ENCODE measurements at regions not wholly inside any gene's neighbourhood (a gene's known extent, or its start where the extent isn't known, plus 50 kb on each side); places are given as distances from the start of the nearest gene placed in this dataset.

DNA sequence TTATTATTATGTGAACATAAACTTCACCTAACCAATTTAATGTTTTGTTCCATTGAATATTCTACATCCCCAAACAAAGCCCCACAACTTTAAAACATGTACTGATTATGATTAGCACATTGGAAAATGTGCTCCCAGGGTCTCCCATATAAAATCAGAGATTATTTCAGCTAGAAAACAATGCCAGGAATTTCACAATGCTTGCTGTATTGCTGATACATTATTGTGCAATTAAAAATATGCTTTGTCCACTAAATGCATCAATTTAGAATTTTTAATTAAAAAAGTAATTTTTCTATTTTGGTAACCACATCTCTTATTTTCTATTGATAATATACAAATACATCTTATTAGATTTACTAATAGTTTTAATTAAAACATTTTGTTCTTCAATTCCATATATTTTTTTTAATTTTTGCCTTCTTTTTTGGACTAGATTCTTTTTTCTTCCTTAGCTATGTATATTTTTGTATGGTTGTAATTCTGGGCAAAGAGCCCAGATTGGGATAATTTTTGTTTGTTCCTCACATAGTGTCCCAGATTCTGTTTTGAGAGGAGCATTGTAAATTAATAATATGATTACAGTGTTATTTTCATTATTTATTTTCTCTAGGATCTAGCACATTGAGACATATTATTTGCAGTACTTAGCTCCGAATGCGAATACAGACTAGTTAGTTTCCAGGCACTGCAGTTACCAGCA lies 241.5 kb upstream of the CDH18 start:
- in situ Hi-C loops (cut with HindIII; ENCODE audit: low sequenced_read_pairs), result no loop called here
- TF ChIP-seq, protein P1, sequence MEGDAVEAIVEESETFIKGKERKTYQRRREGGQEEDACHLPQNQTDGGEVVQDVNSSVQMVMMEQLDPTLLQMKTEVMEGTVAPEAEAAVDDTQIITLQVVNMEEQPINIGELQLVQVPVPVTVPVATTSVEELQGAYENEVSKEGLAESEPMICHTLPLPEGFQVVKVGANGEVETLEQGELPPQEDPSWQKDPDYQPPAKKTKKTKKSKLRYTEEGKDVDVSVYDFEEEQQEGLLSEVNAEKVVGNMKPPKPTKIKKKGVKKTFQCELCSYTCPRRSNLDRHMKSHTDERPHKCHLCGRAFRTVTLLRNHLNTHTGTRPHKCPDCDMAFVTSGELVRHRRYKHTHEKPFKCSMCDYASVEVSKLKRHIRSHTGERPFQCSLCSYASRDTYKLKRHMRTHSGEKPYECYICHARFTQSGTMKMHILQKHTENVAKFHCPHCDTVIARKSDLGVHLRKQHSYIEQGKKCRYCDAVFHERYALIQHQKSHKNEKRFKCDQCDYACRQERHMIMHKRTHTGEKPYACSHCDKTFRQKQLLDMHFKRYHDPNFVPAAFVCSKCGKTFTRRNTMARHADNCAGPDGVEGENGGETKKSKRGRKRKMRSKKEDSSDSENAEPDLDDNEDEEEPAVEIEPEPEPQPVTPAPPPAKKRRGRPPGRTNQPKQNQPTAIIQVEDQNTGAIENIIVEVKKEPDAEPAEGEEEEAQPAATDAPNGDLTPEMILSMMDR (IDR thresholded peaks at IDR 0.05; ENCODE audit: low read depth, low read length, missing control alignments), result no peak
- no peak for DNase-seq (ENCODE audit: low read depth)
- H3K4me3 ChIP-seq (ENCODE audit: low read depth, low read length), result no peak overlapping the region

DNA sequence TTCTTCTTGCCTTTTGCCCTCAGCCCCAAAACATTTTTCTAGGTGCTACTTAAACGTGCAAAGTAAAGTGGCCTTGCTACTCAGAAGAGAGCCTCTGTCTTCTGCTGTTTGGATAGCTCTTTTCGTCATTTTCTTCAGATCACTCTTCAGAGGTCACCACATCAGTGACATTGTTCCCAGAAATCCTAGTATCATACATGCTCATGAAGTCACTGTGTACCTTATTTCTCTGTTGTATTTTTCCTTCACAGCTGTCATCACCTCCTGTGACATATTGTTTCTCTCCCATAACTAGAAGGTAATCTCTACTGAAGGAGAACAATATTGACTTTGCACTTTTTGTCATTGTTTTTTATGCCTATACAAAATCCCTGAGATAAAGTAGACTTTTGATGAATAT lies 237.0 kb upstream of the CDH18 start:
- DNase-seq (ENCODE audit: low read depth), result no peak
- no peak overlapping the region for H3K4me3 ChIP-seq (ENCODE audit: low read depth, low read length)
- in situ Hi-C loops (cut with HindIII; ENCODE audit: low sequenced_read_pairs), result no loop called here
- TF ChIP-seq, protein P1 (IDR thresholded peaks at IDR 0.05; ENCODE audit: low read depth, low read length, missing control alignments), result no peak

DNA sequence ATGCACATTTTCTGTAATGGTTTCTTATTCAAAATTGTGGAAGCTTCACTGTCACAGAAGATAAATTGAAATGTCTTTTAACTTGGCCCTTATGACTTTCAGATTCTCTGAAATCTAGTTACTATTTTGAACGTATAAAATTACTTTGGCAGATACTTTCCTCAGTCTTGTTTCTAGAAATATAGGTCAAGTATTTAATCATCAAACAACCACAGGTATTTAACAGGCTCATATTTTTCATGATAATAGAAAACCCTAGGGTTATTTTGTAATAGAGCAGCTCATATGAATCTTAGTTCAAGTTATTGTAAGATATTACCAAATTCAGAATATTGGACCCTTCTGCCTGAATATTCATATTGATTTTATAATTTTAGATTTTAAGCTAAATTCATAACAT lies 236.0 kb upstream of the CDH18 start:
- DNase-seq (ENCODE audit: low read depth), result no peak

DNA sequence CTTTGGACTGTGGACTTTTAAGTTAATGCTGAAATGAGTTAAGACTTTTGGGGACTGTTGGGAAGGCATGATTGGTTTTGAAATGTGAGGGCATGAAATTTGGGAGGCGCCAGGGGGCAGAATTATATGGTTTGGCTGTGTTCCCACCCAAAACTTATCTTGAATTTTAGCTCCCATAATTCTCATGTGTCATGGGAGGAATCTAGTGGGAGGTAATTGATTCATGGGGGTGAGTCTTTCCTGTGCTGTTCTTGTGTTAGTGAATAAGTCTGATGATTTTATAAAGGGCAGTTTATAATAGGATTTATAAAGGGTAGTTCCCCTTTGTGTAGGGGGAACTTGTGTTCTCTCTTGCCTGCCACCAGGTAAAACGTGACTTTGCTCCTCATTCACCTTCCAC lies 235.5 kb upstream of the CDH18 start:
- TF ChIP-seq, protein P1 (IDR thresholded peaks at IDR 0.05; ENCODE audit: low read depth, low read length, missing control alignments), result no peak
- DNase-seq (ENCODE audit: low read depth), result no peak
- in situ Hi-C loops (cut with HindIII; ENCODE audit: low sequenced_read_pairs), result no loop called here
- H3K4me3 ChIP-seq (ENCODE audit: low read depth, low read length), result no peak overlapping the region

More for the DNA sequence above, 236.0 kb upstream of the CDH18 start:
- TF ChIP-seq, protein P1 (IDR thresholded peaks at IDR 0.05; ENCODE audit: low read depth, low read length, missing control alignments), result no peak
- in situ Hi-C loops (cut with HindIII; ENCODE audit: low sequenced_read_pairs), result no loop called here
- no peak overlapping the region for H3K4me3 ChIP-seq (ENCODE audit: low read depth, low read length)

DNA sequence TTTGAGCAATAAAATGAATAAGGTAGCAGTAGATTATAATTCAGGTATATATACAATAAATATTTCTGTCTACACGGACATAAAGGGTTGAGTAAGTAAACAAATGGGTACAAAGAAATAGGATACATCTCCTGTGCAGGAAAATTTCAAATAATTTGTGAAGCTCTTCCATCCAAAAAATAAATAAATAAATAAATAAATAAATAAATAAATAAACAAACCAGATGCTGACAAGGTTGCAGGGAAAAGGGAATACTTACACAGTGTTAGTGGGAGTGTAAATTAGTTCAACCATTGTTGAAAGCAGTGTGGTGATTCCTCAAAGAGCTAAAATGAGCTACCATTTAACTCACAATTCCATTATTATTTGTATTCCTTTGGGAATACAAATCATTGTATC lies 227.3 kb upstream of the CDH18 start:
- no peak overlapping the region for H3K4me3 ChIP-seq (ENCODE audit: low read depth, low read length)
- in situ Hi-C loops (cut with HindIII; ENCODE audit: low sequenced_read_pairs), result no loop called here
- TF ChIP-seq, protein P1 (IDR thresholded peaks at IDR 0.05; ENCODE audit: low read depth, low read length, missing control alignments), result no peak
- DNase-seq (ENCODE audit: low read depth), result no peak

DNA sequence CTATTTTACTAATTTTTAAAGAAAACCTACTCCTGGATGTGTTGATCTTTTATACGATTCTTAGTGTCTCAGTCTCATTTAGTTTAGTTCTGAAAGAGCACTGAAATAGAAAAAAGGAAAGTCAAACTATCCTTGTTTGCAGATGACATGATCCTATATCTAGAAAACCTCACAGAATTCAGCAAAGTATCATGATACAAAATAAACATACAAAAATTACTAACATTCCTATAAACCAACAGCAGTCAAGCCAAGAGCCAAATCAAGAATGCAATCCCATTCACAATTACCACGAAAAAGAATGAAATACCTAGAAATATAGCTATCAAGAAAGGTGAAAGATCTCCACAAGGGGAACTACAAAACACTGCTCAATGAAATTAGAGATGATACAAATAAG lies 225.8 kb upstream of the CDH18 start:
- in situ Hi-C loops (cut with HindIII; ENCODE audit: low sequenced_read_pairs), result no loop called here
- no peak overlapping the region for H3K4me3 ChIP-seq (ENCODE audit: low read depth, low read length)
- TF ChIP-seq, protein P1 (IDR thresholded peaks at IDR 0.05; ENCODE audit: low read depth, low read length, missing control alignments), result no peak
- DNase-seq (ENCODE audit: low read depth), result no peak
